Astrocyte of the cerebellum (primary cell): ENCODE measurements at regions not wholly inside any gene's neighbourhood (a gene's known extent, or its start where the extent isn't known, plus 50 kb on each side); places are given as distances from the start of the nearest gene placed in this dataset.

ENCODE experiments used
- DNase-seq: peaks from one replicate; pipeline ENCODE4 v3.0.0-alpha.2; 2011; ENCODE audit warnings: low read depth
- H3K4me3 ChIP-seq: 2 replicates; pipeline ENCODE4 v1.5.1; 2011; ENCODE audit warnings: mild to moderate bottlenecking, low read depth, low read length, moderate library complexity
- CTCF ChIP-seq: IDR thresholded peaks from 2 replicates; pipeline ENCODE4 v1.5.1; 2012; ENCODE audit warnings: low read length, low read depth, moderate library complexity, mild to moderate bottlenecking; ENCODE audit errors: missing control alignments
- in situ Hi-C: cut with HindIII; loops from 2 replicates; pipeline ENCODE4 v1.10.0; 2017; ENCODE audit warnings: low sequenced_read_pairs

- no peak for TF ChIP-seq CTCF
- H3K4me3 ChIP-seq = no peak overlapping the region
Measured at GRCh38 chr9:86675805-86676204, 271.5 kb downstream of the GAS1 start.

GRCh38 chr9:86674487-86674886 is 272.8 kb downstream of the GAS1 start:
- TF ChIP-seq CTCF = no peak
- in situ Hi-C loops = no loop called here
- no peak for DNase-seq
- no peak overlapping the region for H3K4me3 ChIP-seq

More at GRCh38 chr9:86675805-86676204, 271.5 kb downstream of the GAS1 start:
- in situ Hi-C loops = no loop called here
- DNase-seq = no peak

GRCh38 chr9:86672966-86673365 is 274.3 kb downstream of the GAS1 start:
- H3K4me3 ChIP-seq = no peak overlapping the region
- DNase-seq = no peak
- no peak for TF ChIP-seq CTCF
- in situ Hi-C loops = no loop called here

GRCh38 chr9:86672301-86672700 is 275.0 kb downstream of the GAS1 start:
- no peak overlapping the region for H3K4me3 ChIP-seq
- TF ChIP-seq CTCF = no peak
- no peak for DNase-seq
- in situ Hi-C loops = no loop called here

GRCh38 chr9:86671018-86671417 is 276.3 kb downstream of the GAS1 start:
- H3K4me3 ChIP-seq = no peak overlapping the region
- in situ Hi-C loops = no loop called here
- no peak for DNase-seq
- TF ChIP-seq CTCF = no peak

GRCh38 chr9:86670536-86670935 is 276.8 kb downstream of the GAS1 start:
- in situ Hi-C loops = no loop called here
- TF ChIP-seq CTCF = no peak
- no peak for DNase-seq
- H3K4me3 ChIP-seq = no peak overlapping the region

GRCh38 chr9:86670076-86670475 is 277.2 kb downstream of the GAS1 start:
- no peak for TF ChIP-seq CTCF
- no peak for DNase-seq
- in situ Hi-C loops = no loop called here
- H3K4me3 ChIP-seq = no peak overlapping the region
